GM12874 (cell line): ENCODE measurements at regions not wholly inside any gene's neighbourhood (a gene's known extent, or its start where the extent isn't known, plus 50 kb on each side); places are given as distances from the start of the nearest gene placed in this dataset.

Experiments used
- TF ChIP-seq, protein P1 (sequence below): IDR thresholded peaks from 2 replicates; pipeline ENCODE4 v1.5.1; 2011; ENCODE audit warnings: low read depth, mild to moderate bottlenecking, control low read depth, low read length, moderate library complexity; ENCODE audit not compliant: insufficient read depth

DNA sequence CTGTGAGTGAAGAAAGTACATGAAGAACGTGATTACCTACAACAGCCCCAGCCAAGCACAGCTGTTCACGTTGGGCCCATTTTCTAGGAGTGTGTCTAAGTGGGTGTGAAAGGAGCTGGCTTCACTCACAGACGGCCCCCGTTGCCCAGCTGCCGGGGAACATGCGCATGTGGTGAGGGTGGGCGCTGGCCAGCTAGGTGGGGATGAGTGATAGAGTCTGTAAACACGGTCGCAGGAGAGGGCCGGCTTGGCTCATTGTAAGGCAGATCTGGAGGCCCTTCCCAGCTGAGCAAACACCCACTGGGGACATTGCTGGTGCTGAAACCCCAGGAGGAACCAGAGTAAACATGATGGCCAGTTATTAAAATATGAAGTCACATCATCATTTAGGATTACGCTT lies 160.5 kb downstream of the TEX29 start:
- TF ChIP-seq, protein P1, sequence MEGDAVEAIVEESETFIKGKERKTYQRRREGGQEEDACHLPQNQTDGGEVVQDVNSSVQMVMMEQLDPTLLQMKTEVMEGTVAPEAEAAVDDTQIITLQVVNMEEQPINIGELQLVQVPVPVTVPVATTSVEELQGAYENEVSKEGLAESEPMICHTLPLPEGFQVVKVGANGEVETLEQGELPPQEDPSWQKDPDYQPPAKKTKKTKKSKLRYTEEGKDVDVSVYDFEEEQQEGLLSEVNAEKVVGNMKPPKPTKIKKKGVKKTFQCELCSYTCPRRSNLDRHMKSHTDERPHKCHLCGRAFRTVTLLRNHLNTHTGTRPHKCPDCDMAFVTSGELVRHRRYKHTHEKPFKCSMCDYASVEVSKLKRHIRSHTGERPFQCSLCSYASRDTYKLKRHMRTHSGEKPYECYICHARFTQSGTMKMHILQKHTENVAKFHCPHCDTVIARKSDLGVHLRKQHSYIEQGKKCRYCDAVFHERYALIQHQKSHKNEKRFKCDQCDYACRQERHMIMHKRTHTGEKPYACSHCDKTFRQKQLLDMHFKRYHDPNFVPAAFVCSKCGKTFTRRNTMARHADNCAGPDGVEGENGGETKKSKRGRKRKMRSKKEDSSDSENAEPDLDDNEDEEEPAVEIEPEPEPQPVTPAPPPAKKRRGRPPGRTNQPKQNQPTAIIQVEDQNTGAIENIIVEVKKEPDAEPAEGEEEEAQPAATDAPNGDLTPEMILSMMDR = no peak

DNA sequence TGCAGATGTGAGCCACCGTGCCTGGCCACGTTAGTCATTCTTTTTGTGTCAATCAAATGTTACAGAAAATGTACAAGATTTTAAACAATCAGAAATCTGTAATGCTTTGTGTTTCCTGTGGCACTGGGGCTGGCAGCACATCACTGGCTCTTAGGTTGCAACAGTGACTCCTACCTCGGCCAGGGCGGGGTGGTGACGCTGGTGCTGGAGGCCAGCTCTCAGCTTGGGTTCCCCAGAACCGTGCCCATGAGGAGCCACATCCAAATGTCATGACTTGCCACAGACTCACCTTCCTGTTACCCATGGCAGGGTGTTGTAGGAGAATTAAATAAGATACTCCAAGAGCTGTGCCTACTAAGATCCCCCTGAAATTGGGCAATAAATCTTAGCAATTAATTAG lies 161.7 kb downstream of the TEX29 start:
- TF ChIP-seq, protein P1 = no peak

DNA sequence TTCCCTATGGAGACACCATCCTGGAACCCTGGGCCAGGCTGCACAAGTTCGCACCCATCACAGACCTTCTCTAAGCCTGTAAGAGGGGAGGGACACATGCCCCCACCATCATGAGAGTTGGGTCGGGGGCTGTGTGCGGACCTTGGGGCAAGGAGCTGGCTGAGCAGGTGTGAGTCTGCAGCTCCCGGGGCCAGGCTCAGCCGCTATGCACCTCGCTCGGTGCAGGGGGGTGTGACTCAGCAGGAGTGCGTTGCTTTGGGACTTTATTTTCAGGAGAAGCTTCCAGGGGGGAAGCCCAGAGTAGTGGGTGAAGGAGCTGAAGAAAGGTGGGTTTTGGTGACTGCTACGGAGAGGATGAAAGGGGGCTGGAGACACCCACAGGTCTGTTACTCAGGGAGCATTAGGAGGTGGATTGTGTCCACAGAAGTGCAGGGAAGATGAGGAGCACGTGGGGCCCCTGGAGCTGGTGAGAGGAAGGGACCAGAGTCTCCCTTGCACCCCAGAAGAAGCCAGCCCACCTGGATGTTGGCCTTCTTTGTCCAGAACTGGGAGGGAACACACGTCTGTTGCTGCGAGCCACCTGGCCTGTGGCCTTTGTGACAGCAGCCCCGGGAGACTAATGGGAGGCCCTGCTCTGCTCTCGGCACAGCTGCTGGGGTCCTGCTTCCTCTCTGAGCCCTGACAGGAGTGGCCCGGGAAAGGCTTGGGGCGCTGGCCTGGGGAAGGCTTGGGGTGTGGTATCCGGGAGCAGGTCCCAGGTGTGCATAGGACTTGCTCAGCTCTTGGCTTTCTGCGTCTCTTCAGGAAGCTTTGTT lies 162.6 kb downstream of the TEX29 start:
- TF ChIP-seq, protein P1 = no peak

DNA sequence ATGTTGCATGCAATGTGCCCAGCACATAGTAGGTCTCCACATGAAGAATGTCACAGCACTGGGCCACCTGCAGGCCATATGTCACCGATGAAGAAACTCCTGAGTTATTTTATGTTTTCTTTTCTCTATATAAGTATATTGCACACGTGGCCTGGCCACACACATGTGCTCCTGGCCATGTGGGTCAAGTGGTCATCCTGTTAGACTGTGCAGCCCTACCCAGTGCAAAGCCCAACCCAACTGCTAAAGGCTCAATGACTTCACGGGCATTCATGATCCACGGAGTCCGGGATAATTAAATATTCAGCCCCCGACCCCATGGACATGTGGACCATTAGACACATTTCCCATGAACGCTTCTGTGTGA lies 163.2 kb downstream of the TEX29 start:
- TF ChIP-seq, protein P1 = no peak

DNA sequence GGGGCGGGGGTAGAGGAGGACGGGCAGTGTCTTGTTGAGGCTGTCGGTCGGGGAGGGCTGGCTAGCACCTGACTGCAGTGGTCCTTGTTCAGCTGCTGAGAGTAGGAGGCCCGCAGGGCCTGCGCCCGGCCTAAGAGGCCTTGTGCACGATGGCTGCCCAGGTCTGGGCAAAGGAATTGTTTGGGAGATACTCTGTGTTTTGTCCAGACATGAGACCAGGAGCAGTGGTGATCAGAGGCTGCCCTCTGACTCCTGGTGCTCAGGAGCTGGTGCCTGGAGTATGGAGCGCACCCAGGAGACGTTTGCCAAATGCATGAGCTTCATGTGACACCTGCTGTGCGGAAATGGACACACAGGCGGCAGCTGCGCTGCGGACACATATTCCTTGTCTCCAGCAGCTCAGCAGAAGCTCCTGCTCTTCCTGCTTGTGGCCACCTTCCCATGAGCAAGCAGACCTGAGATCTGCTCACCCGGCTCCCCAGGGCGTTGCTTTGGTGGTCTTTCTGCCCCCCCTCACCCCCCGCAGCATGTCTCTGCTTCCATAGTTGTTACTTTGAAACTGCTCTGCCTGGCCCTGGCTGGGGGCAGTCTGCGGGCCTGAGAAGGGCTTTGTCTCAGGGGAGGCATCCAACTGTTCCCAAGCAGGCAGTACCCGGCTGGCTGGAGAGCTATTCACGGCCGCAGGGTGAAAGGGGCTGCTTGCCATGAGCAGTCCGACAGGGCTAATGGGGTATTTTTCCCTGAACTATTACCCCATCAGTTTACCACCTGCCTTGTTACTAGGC lies 163.9 kb downstream of the TEX29 start:
- TF ChIP-seq, protein P1 = no peak

DNA sequence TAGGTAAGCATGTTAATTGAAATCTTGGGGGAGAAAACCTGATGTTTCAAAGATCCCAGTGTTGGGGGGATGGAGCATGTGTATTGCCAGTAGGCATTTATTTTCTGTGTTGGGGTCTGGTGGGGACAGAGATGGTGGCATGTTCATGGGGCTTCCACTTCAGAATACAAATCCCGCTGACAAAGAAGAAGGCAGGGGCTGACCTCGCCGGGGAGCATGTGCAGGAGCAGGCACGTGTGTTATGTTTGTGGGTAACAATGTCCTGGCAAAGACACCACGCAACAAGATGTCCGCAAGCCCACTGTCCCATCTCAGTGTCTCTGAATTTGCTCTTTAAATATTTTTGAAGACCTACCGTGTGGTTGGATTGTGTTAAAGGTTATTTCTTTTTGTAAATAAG lies 164.5 kb downstream of the TEX29 start:
- TF ChIP-seq, protein P1 = no peak

DNA sequence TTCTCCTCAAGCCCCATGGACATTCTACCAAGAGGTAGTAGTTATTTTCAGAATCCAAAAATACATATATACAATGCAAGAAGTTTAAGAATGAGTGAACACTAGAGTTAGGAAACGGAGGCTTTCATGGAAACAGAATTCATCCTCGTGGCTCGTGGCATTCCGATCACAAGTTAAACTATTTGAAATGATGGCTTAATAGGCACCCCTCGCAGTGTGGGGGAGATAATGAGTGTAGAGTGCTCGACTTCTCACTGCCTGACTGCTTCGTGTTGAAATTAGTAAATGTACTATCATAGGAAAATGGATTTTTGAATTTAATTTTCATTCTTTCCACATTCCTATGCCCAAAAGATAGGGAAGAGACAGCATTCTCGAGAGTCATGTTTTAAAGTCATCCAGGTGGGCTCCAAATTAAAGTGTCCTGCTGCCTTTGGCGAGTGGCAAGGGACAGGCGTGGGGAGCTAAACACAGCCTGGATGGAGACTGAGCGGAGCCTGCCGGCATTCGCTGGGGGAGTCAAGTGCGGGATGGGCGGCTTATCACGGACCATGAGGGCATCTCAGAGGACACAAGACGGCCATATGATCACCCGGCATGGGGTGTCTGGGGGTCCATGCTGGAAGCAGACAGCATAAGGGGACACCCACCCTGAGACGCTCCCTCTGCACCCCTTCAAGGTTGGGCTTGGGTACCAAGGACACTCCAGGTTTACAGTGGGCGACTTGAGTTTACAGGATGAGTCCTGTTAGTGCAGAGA lies 165.2 kb downstream of the TEX29 start:
- TF ChIP-seq, protein P1 = no peak
